Mucosa of gallbladder (tissue), 1 donor: ENCODE measurements at regions not wholly inside any gene's neighbourhood (a gene's known extent, or its start where the extent isn't known, plus 50 kb on each side); places are given as distances from the start of the nearest gene placed in this dataset.
"Not testable (repeated sequence)": the region's sequence is repeated elsewhere in the genome, so short reads cannot be mapped to it uniquely, and the experiment has no call there.

Source experiments
- DNase-seq: peaks from one replicate; pipeline ENCODE4 v3.0.0-alpha.2; 2020; ENCODE audit warnings: low spot score
- donor health status: DM: no; HTN: no; CAD: no.

GRCh38 chr2:31660812-31661335 lies 80.1 kb upstream of the SRD5A2 start:
- no peak for DNase-seq

DNA sequence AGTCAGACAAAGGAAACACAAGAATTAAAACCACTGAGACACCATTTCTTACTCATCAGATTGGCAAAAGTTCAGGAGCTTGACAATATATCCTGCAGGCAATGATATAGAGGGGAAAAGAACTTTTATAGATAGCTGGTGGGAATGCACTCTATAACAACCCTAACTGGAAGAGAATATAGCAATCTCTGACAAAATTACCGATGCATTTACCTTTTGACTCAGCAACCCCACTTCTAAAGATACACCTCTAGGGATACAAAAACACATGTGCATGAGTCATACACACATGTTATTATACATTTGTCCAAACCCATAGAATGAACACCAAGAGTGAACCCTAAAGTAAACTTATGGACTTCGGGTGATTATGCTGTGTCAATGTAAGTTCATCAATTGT lies 79.4 kb upstream of the SRD5A2 start:
- DNase-seq: no peak

GRCh38 chr2:31654241-31654640 lies 73.5 kb upstream of the SRD5A2 start:
- no peak for DNase-seq

DNA sequence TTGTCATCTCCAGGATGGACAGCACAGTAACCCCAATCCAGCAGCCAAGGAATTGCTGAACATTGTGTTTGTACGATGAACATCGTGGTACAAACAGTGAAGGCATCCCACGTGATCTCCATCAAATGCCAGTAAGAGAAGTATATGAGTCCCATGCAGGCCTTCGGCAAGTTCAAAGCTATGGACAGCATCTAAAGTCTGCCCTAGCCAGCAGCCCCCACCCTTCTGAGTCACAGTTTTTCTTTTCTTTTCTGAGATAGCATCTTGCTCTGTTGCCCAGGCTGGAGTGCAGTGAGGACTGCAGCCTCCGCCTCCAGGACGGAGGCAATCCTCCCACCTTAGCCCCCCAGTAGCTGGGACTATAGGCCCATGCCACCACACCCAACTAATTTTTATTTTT lies 71.0 kb upstream of the SRD5A2 start:
- DNase-seq: no peak

- no peak for DNase-seq
These were observed 70.5 kb upstream of the SRD5A2 start for GRCh38 chr2:31651267-31651666.

DNA sequence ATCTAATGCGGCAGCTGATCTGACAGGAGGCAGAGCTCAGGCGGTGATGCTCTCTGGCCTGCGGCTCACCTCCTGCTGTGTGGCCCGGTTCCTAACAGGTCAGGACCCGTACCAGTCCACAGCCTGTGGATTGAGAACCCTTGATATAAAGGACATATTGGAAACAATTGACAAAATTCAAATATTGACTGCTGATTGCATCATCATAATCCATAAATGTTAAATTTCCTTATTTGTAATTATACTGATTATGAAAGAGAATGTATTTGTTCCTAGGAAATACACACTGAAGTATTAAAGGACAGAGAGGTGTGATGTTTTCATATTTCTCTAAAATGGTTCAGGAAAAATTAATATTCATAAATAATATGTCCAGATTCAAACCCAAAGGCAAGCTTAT lies 63.8 kb upstream of the SRD5A2 start:
- no peak for DNase-seq

GRCh38 chr2:31642707-31643106 lies 62.0 kb upstream of the SRD5A2 start:
- DNase-seq: no peak

GRCh38 chr2:31632201-31632600 lies 51.5 kb upstream of the SRD5A2 start:
- not testable (repeated sequence) for DNase-seq
